Neutrophil (primary cell): ENCODE measurements at regions not wholly inside any gene's neighbourhood (a gene's known extent, or its start where the extent isn't known, plus 50 kb on each side); places are given as distances from the start of the nearest gene placed in this dataset.

Experiments used
- H3K27ac ChIP-seq: fragments of 200-600 bp; sonication (generic); 2 replicates; pipeline ENCODE4 v1.5.1; 2016; ENCODE audit warnings: mild to moderate bottlenecking, moderate library complexity
- H3K27me3 ChIP-seq: fragments of 200-600 bp; sonication (generic); 2 replicates; pipeline ENCODE4 v1.6.0; 2016; ENCODE audit warnings: mild to moderate bottlenecking
- H3K36me3 ChIP-seq: fragments of 200-600 bp; sonication (generic); 2 replicates; pipeline ENCODE4 v1.5.1; 2017
- H3K4me1 ChIP-seq, 2 experiments: fragments of 200-600 bp in 1 of 2; sonication (generic) in 1 of 2; 1 replicate in 1 of 2; 2 replicates in 1 of 2; pipeline versions ENCODE4 v1.5.1 to v1.6.1; 2013 to 2016; ENCODE audit warnings: low read depth in 1 of 2, low read length in 1 of 2, mild to moderate bottlenecking in 1 of 2, moderate library complexity in 1 of 2; ENCODE audit not compliant: control insufficient read depth in 1 of 2, insufficient read depth in 1 of 2
- H3K4me3 ChIP-seq, 2 experiments: fragments of 200-600 bp in 1 of 2; sonication (generic) in 1 of 2; 1 replicate in 1 of 2; 2 replicates in 1 of 2; pipeline ENCODE4 v1.5.1; 2013 to 2016; ENCODE audit warnings: low read depth in 1 of 2, low read length in 1 of 2, mild to moderate bottlenecking in 1 of 2, moderate library complexity in 1 of 2
- H3K9me3 ChIP-seq: fragments of 200-600 bp; sonication (generic); 2 replicates; pipeline ENCODE4 v1.5.1; 2016
- CTCF ChIP-seq: fragments of 200-600 bp; sonication (generic); IDR thresholded peaks from 2 replicates; pipeline ENCODE4 v1.5.1; 2016; ENCODE audit warnings: antibody characterized with exemption

DNA sequence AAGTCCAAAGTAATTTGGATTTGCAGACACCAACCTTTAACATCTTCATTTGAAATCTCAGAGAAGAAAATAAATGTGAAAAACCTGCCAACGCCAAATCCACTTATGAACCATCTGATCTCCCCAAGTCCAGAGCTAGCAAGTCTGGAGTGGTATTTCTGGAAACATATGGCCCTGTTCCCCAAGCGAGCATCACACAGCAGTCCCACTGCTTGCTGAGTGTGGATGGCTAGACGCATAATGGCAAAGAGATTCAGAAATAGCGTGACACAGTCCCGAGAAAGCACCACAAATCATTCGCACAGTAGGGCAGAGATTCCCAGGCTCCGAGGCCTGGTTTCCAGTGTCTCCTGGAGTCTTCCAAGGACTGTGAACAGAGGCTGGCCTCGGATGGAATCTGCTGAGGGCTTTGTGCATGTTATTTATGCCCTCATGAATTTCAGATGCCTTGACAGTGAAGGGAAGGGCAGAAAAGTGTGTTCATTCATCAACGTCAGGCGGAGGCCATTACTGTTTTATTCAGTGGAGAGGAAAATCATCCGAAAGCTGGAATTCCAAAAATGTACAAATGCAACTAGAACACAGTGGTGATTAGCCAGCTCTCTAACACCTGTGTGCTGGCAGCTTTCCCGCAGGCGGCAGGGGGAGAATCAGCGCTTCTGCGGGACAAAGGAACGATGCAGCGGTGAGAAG is 417.0 kb downstream of the EIPR1 start:
- Histone ChIP-seq H3K4me3 (no peak overlapping the region), H3K36me3 (no peaks in the 10 kb centered on the region), H3K27ac (no peak overlapping the region), H3K4me1 (no peaks in the 10 kb centered on the region), H3K27me3 (no peaks in the 10 kb centered on the region), H3K9me3 (no peaks in the 10 kb centered on the region)
- TF ChIP-seq CTCF: no peak

- H3K4me1 ChIP-seq: no peaks in the 10 kb centered on the region
Observed at GRCh38 chr2:2950403-2950952, 427.1 kb downstream of the EIPR1 start.

GRCh38 chr2:2947406-2947805 is 430.2 kb downstream of the EIPR1 start:
- no peaks in the 10 kb centered on the region for H3K9me3 ChIP-seq
- H3K27me3 ChIP-seq: no peaks in the 10 kb centered on the region
- no peaks in the 10 kb centered on the region for H3K36me3 ChIP-seq
- TF ChIP-seq CTCF: no peak
- no peaks in the 10 kb centered on the region for H3K4me1 ChIP-seq
- H3K4me3 ChIP-seq: no peak overlapping the region
- no peak overlapping the region for H3K27ac ChIP-seq

More at GRCh38 chr2:2950403-2950952, 427.1 kb downstream of the EIPR1 start:
- Histone ChIP-seq H3K4me3 (no peak overlapping the region), H3K36me3 (no peaks in the 10 kb centered on the region), H3K27ac (no peak overlapping the region), H3K27me3 (no peaks in the 10 kb centered on the region), H3K9me3 (no peaks in the 10 kb centered on the region)
- TF ChIP-seq CTCF: no peak

DNA sequence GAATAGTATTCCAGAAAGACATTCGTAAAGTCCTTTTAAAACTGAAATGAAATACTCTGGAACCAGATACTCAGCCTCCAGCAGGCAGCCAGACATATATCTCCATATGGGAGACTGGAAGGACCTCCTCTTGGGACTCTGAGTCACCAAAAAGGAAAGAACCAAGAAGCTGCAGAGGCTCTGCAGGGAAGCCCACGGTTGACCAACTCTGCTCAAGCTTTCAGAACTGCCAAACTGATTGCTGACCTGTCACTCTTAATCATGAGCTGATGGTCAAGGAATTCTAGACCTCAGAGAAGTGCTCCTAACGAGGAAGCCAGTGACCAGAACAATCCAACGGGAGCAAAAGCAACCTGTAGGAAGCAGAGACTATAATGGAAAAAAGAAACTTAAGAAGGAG is 434.7 kb downstream of the EIPR1 start:
- H3K9me3 ChIP-seq: no peaks in the 10 kb centered on the region
- no peaks in the 10 kb centered on the region for H3K36me3 ChIP-seq
- no peak for TF ChIP-seq CTCF
- H3K27ac ChIP-seq: no peak overlapping the region
- no peak overlapping the region for H3K4me3 ChIP-seq
- no peaks in the 10 kb centered on the region for H3K4me1 ChIP-seq
- H3K27me3 ChIP-seq: no peaks in the 10 kb centered on the region

- Histone ChIP-seq H3K9me3 (no peaks in the 10 kb centered on the region), H3K4me1 (no peaks in the 10 kb centered on the region), H3K27ac (no peak overlapping the region), H3K4me3 (no peak overlapping the region), H3K27me3 (no peaks in the 10 kb centered on the region), H3K36me3 (no peaks in the 10 kb centered on the region)
- TF ChIP-seq CTCF: no peak
Observed at GRCh38 chr2:2942225-2942624, 435.4 kb downstream of the EIPR1 start.
